Testis (tissue), 2 donors: ENCODE measurements at regions not wholly inside any gene's neighbourhood (a gene's known extent, or its start where the extent isn't known, plus 50 kb on each side); places are given as distances from the start of the nearest gene placed in this dataset.

Experiments
- DNase-seq: peaks from one replicate; pipeline ENCODE4 v3.0.0-alpha.2; 2019
- H3K27ac ChIP-seq, 2 donors: fragments of 200-600 bp; sonication (generic); one replicate each; pipeline ENCODE4 v1.5.1; 2019
- H3K27me3 ChIP-seq: fragments of 200-600 bp; sonication (generic); one replicate; pipeline ENCODE4 v1.5.1; 2019
- H3K36me3 ChIP-seq: fragments of 200-600 bp; sonication (generic); one replicate; pipeline ENCODE4 v1.5.1; 2017; ENCODE audit warnings: low read depth; ENCODE audit errors: missing control alignments
- H3K4me1 ChIP-seq: fragments of 200-600 bp; sonication (generic); one replicate; pipeline ENCODE4 v1.5.1; 2019
- H3K4me3 ChIP-seq, 2 donors: fragments of 200-600 bp; sonication (generic); one replicate each; pipeline ENCODE4 v1.5.1; 2017 to 2019
- H3K9me3 ChIP-seq: fragments of 200-600 bp; sonication (generic); one replicate; pipeline ENCODE4 v1.5.1; 2017
- POLR2A ChIP-seq: fragments of 450-650 bp; IDR thresholded peaks from one replicate; pipeline ENCODE4 v1.6.1; 2017; ENCODE audit warnings: antibody characterized with exemption, mild to moderate bottlenecking, moderate library complexity
- WGBS, 2 donors: methylation state at CpG; one replicate each; pipeline ENCODE4 v1.1.5; 2018; 5-methylcytosine and 5-hydroxymethylcytosine counted together
- intact Hi-C: fragments of 100-400 bp; cut with DNase I; formaldehyde crosslinking; loops from one replicate; pipeline ENCODE4 v1.15.1; 2023; ENCODE audit warnings: low total_unique reads
- TF ChIP-seq, protein P1 (sequence below), 3 experiments: fragments of 450-650 bp in 2 of 3; fragments of 200-600 bp in 1 of 3; sonication (generic) in 1 of 3; IDR thresholded peaks; one replicate each; pipeline ENCODE4 v1.5.1; 2016 to 2019; ENCODE audit warnings: antibody characterized with exemption in 3 of 3, mild to moderate bottlenecking in 2 of 3, moderate library complexity in 1 of 3

DNA sequence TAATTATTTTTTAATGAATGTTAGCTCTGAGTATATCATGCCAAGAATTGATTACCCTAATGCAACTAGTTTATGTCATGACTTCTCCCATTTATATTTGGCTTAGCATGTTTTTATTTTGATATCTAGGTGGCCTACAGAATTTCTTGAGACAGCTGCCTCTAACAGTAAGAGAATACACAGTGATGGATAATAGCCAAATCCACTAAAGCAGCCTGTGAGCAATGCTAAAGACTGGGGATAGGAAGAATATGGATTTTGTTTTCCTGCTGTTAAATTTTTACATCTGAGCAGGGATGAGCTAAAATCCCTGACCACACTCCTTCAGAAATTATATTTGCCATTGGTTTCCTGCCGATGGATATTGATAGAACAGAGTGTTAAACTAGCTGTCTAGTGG lies 149.3 kb upstream of the TGFBR2 start:
- H3K9me3 ChIP-seq, result no peaks in the 10 kb centered on the region
- no peaks in the 10 kb centered on the region for H3K27me3 ChIP-seq
- no peak overlapping the region for H3K27ac ChIP-seq
- H3K36me3 ChIP-seq, result no peaks in the 10 kb centered on the region
- TF ChIP-seq, protein P1, sequence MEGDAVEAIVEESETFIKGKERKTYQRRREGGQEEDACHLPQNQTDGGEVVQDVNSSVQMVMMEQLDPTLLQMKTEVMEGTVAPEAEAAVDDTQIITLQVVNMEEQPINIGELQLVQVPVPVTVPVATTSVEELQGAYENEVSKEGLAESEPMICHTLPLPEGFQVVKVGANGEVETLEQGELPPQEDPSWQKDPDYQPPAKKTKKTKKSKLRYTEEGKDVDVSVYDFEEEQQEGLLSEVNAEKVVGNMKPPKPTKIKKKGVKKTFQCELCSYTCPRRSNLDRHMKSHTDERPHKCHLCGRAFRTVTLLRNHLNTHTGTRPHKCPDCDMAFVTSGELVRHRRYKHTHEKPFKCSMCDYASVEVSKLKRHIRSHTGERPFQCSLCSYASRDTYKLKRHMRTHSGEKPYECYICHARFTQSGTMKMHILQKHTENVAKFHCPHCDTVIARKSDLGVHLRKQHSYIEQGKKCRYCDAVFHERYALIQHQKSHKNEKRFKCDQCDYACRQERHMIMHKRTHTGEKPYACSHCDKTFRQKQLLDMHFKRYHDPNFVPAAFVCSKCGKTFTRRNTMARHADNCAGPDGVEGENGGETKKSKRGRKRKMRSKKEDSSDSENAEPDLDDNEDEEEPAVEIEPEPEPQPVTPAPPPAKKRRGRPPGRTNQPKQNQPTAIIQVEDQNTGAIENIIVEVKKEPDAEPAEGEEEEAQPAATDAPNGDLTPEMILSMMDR (IDR thresholded peaks at IDR 0.05), result no peak
- TF ChIP-seq POLR2A, result no peak
- no peak for DNase-seq
- 77 to 90% methylated on average over 1 of the region's 1 CpG for WGBS, 2 donors
- no peaks in the 10 kb centered on the region for H3K4me1 ChIP-seq
- intact Hi-C loops, result no loop called here
- H3K4me3 ChIP-seq, result no peak overlapping the region

DNA sequence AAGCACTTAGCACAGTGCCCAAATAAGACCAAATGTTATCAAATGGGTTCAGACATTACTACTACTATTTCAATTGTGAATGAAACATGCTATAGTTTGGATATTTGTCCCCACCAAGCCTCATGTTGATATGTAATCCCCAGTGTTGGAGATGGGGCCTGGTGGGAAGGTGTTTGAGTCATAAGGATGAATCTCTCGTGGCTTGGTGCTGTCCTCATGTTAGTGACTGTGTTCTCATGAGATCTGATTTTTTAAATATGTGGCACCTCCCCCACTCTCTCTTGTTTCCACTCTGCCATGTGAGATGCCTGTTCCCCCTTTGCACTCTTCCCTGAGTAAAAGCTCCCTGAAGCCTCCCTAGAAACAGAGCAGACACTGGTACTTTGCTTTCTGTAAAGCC lies 148.7 kb upstream of the TGFBR2 start:
- Histone ChIP-seq H3K27ac (no peak overlapping the region), H3K27me3 (no peaks in the 10 kb centered on the region), H3K4me3 (no peak overlapping the region), H3K4me1 (no peaks in the 10 kb centered on the region), H3K9me3 (no peaks in the 10 kb centered on the region), H3K36me3 (no peaks in the 10 kb centered on the region)
- WGBS, 2 donors, result 89 to 100% methylated on average over 1 of the region's 1 CpG
- intact Hi-C loops, result no loop called here
- DNase-seq, result no peak
- TF ChIP-seq POLR2A, result no peak
- TF ChIP-seq, protein P1 (IDR thresholded peaks at IDR 0.05), result no peak

DNA sequence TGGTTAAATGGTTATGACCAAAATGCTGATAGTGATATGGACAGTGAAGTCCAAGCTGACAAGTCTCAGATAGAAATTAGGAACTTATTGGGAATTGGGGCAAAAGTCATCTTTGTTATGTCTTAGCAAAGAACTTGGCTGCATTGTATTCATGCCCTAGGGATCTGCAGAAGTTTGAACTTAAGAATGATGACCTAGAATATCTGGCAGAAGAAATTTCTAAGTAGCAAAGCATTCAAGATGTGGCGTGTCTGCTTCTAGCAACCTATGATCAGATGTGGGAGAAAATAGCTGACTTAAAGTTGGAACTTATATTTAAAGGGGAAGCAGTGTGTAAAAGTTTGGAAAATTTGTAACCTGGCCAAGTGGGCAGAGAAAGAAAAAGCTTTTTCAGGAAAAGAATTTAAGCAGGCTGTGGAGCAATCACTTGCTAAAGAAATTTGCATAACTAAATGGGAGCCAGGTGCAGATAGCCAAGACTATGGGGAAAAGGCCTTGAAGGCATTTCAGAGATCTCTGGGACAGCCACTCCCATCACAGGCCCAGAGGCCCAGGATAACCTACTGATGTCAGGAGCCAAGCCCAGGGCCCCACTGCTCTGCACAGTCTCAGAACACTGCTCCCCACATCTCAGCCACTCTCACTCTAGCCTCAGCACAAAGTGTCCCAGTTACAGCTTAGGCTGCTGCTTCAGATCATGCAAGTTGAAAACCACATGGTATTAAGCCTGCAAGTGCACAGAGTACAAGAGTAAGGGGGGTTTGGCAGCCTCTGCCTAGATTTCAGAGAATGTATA lies 147.8 kb upstream of the TGFBR2 start:
- Histone ChIP-seq H3K36me3 (no peaks in the 10 kb centered on the region), H3K4me3 (no peak overlapping the region), H3K9me3 (no peaks in the 10 kb centered on the region), H3K4me1 (no peaks in the 10 kb centered on the region), H3K27me3 (no peaks in the 10 kb centered on the region), H3K27ac (no peak overlapping the region)
- no peak for DNase-seq
- intact Hi-C loops, result no loop called here
- 74 to 76% methylated on average over 1 of the region's 1 CpG for WGBS, 2 donors
- TF ChIP-seq, protein P1 (IDR thresholded peaks at IDR 0.05), result no peak
- no peak for TF ChIP-seq POLR2A

DNA sequence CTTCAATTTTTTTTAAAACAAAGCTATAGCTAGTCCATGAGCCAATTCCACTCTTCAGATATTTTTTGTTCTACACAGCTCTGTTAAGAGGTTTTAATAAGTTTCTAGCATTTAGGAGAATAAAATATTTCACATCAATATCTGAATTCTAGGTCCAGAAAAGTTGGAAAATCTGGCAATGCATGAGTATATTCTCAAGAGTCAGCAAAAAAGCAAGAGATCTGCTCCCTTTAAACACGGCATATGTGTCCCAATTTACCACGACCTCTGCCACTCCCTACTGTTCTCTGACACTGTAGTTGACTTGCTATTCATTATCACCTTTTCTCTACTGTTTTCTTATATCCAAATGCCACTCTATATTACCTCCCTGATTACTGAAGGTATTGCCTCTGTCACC lies 145.1 kb upstream of the TGFBR2 start:
- H3K36me3 ChIP-seq, result no peaks in the 10 kb centered on the region
- WGBS, 2 donors, result 83 to 91% methylated on average over 2 of the region's 2 CpGs
- no peaks in the 10 kb centered on the region for H3K27me3 ChIP-seq
- no peak overlapping the region for H3K4me3 ChIP-seq
- no peaks in the 10 kb centered on the region for H3K4me1 ChIP-seq
- TF ChIP-seq, protein P1 (IDR thresholded peaks at IDR 0.05), result no peak
- no peak for TF ChIP-seq POLR2A
- H3K9me3 ChIP-seq, result no peaks in the 10 kb centered on the region
- no peak for DNase-seq
- intact Hi-C loops, result no loop called here
- no peak overlapping the region for H3K27ac ChIP-seq
